Endodermal cell (in vitro differentiated cells): ENCODE measurements at regions not wholly inside any gene's neighbourhood (a gene's known extent, or its start where the extent isn't known, plus 50 kb on each side); places are given as distances from the start of the nearest gene placed in this dataset.

Experiments
- DNase-seq: peaks from one replicate; pipeline ENCODE4 v3.0.0-alpha.2; 2017
- H3K27ac ChIP-seq: 2 replicates; pipeline ENCODE4 v1.5.1; 2013; ENCODE audit warnings: mild to moderate bottlenecking, low read depth, low read length, moderate library complexity
- H3K27me3 ChIP-seq: 2 replicates; pipeline ENCODE4 v1.6.1; 2013; ENCODE audit warnings: mild to moderate bottlenecking, low read length, moderate library complexity; ENCODE audit not compliant: insufficient read depth, control insufficient read depth, poor library complexity, severe bottlenecking
- H3K36me3 ChIP-seq: 2 replicates; pipeline ENCODE4 v1.7.0; 2013; ENCODE audit warnings: mild to moderate bottlenecking, low read length, moderate library complexity; ENCODE audit not compliant: control insufficient read depth, insufficient read depth
- H3K4me1 ChIP-seq: one replicate; pipeline ENCODE4 v1.7.0; 2013; ENCODE audit warnings: low read length; ENCODE audit not compliant: control insufficient read depth, insufficient read depth
- H3K4me3 ChIP-seq: 2 replicates; pipeline ENCODE4 v1.5.1; 2013; ENCODE audit warnings: mild to moderate bottlenecking, low read length, moderate library complexity
- H3K9ac ChIP-seq: 2 replicates; pipeline ENCODE4 v1.6.1; 2013; ENCODE audit warnings: mild to moderate bottlenecking, low read length, moderate library complexity; ENCODE audit not compliant: poor library complexity, severe bottlenecking; ENCODE audit errors: extremely low read depth
- H3K9me3 ChIP-seq: 2 replicates; pipeline ENCODE4 v1.6.1; 2013; ENCODE audit warnings: mild to moderate bottlenecking, low read length, moderate library complexity; ENCODE audit not compliant: control insufficient read depth
- H3K27ac Mint-ChIP-seq: 2 replicates; pipeline ENCODE4 v1.8.0; 2020; ENCODE audit warnings: mixed read lengths
- H3K27me3 Mint-ChIP-seq: 2 replicates; pipeline ENCODE4 v1.8.0; 2021; ENCODE audit warnings: mild to moderate bottlenecking, mixed read lengths; ENCODE audit not compliant: insufficient read depth
- H3K36me3 Mint-ChIP-seq: 2 replicates; pipeline ENCODE4 v1.8.0; 2020; ENCODE audit warnings: low read depth, mixed read lengths
- H3K4me1 Mint-ChIP-seq: 2 replicates; pipeline ENCODE4 v1.8.0; 2020; ENCODE audit warnings: mixed read lengths
- H3K4me3 Mint-ChIP-seq: 2 replicates; pipeline ENCODE4 v1.8.0; 2020; ENCODE audit warnings: mild to moderate bottlenecking, moderate library complexity, mixed read lengths
- H3K9me3 Mint-ChIP-seq: 2 replicates; pipeline ENCODE4 v1.8.0; 2020; ENCODE audit warnings: mild to moderate bottlenecking, mixed read lengths
- WGBS, 2 experiments: methylation state at CpG; one replicate each; pipeline versions ENCODE4 v1.1.5 to v1.1.7; 2013; ENCODE audit warnings: missing lambda C conversion rate in 2 of 2, mixed read lengths in 1 of 2; ENCODE audit not compliant: insufficient coverage in 1 of 2, insufficient read length in 1 of 2; 5-methylcytosine and 5-hydroxymethylcytosine counted together
- TF ChIP-seq, protein P1 (sequence below): fragments of 200-600 bp; sonication (generic); conservative IDR thresholded peaks from 2 replicates; pipeline ENCODE4 v1.5.0; 2021; ENCODE audit warnings: antibody characterized with exemption, mild to moderate bottlenecking

- H3K9ac ChIP-seq = no peak overlapping the region
- H3K4me1 ChIP-seq = no peaks in the 10 kb centered on the region
- peaks cover 9% of the 10 kb centered on the region for H3K36me3 Mint-ChIP-seq
- H3K27ac Mint-ChIP-seq = no peak overlapping the region
- H3K9me3 ChIP-seq = peaks cover 69% of the 10 kb centered on the region
- no peaks in the 10 kb centered on the region for H3K4me1 Mint-ChIP-seq
- no peak overlapping the region for H3K27ac ChIP-seq
- H3K36me3 ChIP-seq = no peaks in the 10 kb centered on the region
- peaks cover 93% of the 10 kb centered on the region for H3K9me3 Mint-ChIP-seq
- DNase-seq = no peak
- 42 to 70% methylated on average over 3 to 7 of the region's 7 CpGs for WGBS, 2 experiments
- no peaks in the 10 kb centered on the region for H3K27me3 Mint-ChIP-seq
- TF ChIP-seq, protein P1, sequence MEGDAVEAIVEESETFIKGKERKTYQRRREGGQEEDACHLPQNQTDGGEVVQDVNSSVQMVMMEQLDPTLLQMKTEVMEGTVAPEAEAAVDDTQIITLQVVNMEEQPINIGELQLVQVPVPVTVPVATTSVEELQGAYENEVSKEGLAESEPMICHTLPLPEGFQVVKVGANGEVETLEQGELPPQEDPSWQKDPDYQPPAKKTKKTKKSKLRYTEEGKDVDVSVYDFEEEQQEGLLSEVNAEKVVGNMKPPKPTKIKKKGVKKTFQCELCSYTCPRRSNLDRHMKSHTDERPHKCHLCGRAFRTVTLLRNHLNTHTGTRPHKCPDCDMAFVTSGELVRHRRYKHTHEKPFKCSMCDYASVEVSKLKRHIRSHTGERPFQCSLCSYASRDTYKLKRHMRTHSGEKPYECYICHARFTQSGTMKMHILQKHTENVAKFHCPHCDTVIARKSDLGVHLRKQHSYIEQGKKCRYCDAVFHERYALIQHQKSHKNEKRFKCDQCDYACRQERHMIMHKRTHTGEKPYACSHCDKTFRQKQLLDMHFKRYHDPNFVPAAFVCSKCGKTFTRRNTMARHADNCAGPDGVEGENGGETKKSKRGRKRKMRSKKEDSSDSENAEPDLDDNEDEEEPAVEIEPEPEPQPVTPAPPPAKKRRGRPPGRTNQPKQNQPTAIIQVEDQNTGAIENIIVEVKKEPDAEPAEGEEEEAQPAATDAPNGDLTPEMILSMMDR = no peak
- H3K27me3 ChIP-seq = no peaks in the 10 kb centered on the region
- H3K4me3 Mint-ChIP-seq = no peak overlapping the region
- no peak overlapping the region for H3K4me3 ChIP-seq
Observed at GRCh38 chr19:56983171-56983570, 136.6 kb upstream of the USP29 start.

DNA sequence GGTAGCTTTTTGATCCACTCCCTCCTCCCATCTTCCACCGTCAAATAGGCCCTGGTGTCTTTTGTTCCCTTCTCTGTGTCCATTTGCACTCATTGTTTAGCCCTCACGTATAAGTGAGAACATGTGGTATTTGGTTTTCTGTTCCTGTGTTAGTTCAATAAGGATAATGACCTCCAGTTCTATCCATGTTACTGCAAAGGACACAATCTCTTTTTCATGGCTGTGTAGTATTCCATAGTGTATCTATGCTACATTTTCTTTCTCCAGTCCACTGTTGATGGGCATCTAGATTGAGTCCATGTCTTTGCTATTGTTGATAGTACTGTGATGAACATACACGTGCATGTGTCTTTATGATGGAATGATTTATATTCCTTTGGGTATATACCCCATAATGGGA lies 136.0 kb upstream of the USP29 start:
- Mint-ChIP-seq H3K27ac (no peak overlapping the region), H3K4me1 (no peaks in the 10 kb centered on the region), H3K27me3 (no peaks in the 10 kb centered on the region), H3K36me3 (peaks cover 9% of the 10 kb centered on the region), H3K4me3 (no peak overlapping the region), H3K9me3 (peaks cover 93% of the 10 kb centered on the region)
- no peak for DNase-seq
- TF ChIP-seq, protein P1 = no peak
- no peaks in the 10 kb centered on the region for H3K27me3 ChIP-seq
- peaks cover 67% of the 10 kb centered on the region for H3K9me3 ChIP-seq
- H3K9ac ChIP-seq = no peak overlapping the region
- H3K27ac ChIP-seq = no peak overlapping the region
- H3K4me3 ChIP-seq = peak overlapping the region; percentile 58
- 38 to 59% methylated on average over 2 to 3 of the region's 3 CpGs for WGBS, 2 experiments
- H3K36me3 ChIP-seq = no peaks in the 10 kb centered on the region
- H3K4me1 ChIP-seq = no peaks in the 10 kb centered on the region

DNA sequence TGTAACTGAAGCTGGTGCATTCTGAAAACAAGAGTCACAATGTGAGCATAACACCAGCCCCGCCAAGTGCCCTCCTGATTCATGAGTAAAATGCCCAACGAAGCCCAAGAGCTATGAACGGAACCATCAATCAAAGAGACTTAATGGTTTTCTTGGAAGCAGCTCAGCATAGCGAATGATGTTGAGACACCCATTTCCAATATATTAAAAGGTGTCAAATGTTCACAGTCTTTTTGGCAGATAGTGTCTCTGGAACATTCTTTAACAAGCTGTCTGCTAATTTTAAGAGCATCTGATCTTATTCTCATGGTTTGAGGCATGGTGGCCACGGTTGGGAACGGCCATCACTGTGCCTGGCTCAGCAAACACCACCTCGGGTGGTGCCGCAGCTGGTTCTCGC lies 133.4 kb upstream of the USP29 start:
- no peaks in the 10 kb centered on the region for H3K27me3 ChIP-seq
- TF ChIP-seq, protein P1 = no peak
- no peaks in the 10 kb centered on the region for H3K27me3 Mint-ChIP-seq
- peak overlapping the region; percentile 40 for H3K4me3 ChIP-seq
- peaks cover 5% of the 10 kb centered on the region for H3K36me3 Mint-ChIP-seq
- no peak for DNase-seq
- no peaks in the 10 kb centered on the region for H3K4me1 ChIP-seq
- H3K4me1 Mint-ChIP-seq = no peaks in the 10 kb centered on the region
- H3K9ac ChIP-seq = no peak overlapping the region
- H3K9me3 ChIP-seq = peaks cover 79% of the 10 kb centered on the region
- H3K36me3 ChIP-seq = no peaks in the 10 kb centered on the region
- no peak overlapping the region for H3K27ac Mint-ChIP-seq
- no peak overlapping the region for H3K4me3 Mint-ChIP-seq
- 63 to 65% methylated on average over 7 to 9 of the region's 9 CpGs for WGBS, 2 experiments
- peaks cover 91% of the 10 kb centered on the region for H3K9me3 Mint-ChIP-seq
- H3K27ac ChIP-seq = no peak overlapping the region
